ENCODE measurements at regions not wholly inside any gene's neighbourhood (a gene's known extent, or its start where the extent isn't known, plus 50 kb on each side); places are given as distances from the start of the nearest gene placed in this dataset.

DNA sequence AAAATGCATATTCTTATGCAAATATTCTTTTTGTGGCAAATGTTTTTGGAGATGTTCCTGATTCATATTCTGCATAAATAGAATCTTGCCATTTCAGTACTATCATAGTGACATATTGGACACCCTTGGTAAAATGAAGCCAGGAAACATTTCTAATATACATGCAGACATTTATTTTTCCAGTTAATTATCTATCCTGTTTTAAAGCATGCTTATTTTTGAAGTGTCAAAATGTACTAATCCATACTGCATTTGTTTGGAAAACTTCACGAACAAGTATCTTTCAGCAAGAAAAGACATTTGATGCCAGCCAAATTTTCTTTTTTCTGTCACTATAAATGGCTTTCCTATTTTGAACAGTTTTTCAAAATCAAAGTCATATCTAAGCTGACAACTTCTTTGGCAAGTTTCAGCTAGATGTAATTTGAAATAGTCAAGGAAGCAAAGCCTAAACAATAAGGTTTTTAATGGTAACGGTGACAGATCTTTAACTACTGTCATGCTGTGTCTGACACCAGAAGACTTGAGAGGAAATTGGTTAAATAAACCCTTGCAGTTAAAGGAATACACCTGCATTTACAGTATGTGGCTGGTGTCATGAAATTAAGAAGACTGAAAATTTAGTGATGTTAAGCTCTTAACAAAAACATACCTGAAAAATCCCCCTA, 284.3 kb downstream of the TLE1 start:
- ChIA-PET CTCF (no interaction called here), POLR2A (no interaction called here)
- no peak for DNase-seq (ENCODE audit: extremely low spot score)
- TF ChIP-seq CTCF (IDR thresholded peaks at IDR 0.05; ENCODE audit: control extremely low read depth, extremely low read depth, low read depth, missing control alignments): no peak

DNA sequence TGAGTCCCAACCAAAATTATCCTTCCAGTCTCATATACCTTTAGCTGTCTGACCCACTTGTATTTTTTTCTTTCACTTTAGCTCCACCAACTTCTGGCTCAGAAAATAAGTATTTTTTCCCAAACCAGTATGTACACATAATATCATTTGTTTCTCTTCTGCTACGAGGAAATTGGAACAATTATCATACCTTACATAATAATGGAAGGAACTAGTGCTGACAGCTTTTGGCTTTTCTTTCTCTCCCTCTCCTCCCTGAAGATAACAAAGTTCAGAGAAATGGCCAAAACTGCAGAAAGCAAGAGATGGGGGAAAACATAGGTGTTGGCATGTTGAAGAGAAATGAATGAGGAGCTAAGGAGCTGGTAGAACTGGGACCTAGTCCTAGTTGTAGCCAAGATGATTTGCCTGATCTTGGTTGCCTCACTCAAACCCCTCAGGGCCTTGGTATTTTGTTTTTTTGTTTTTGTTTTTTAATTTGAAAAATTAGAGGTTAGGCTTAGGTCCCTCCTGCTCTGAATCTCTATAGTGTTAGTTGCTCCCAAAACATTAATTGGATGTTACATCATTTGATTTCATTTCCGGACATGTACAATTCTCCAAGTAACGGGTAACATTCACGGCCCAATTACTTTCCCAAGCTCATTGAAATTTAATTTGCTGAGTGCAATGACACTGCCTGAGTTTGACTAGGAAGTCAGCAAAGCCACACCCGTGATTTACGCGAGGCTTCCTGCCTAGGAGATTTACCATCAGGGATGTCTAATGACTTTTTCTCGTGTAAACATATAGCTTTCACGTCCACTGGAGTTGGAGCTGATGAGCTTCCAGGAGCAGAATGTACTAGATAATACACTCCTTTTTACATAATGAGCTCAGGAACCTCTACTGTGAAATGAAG, 291.6 kb downstream of the TLE1 start:
- DNase-seq (ENCODE audit: extremely low spot score): no peak
- POLR2A ChIA-PET: no interaction called here
- TF ChIP-seq CTCF (IDR thresholded peaks at IDR 0.05; ENCODE audit: control extremely low read depth, extremely low read depth, low read depth, missing control alignments): no peak
- CTCF ChIA-PET: no interaction called here

DNA sequence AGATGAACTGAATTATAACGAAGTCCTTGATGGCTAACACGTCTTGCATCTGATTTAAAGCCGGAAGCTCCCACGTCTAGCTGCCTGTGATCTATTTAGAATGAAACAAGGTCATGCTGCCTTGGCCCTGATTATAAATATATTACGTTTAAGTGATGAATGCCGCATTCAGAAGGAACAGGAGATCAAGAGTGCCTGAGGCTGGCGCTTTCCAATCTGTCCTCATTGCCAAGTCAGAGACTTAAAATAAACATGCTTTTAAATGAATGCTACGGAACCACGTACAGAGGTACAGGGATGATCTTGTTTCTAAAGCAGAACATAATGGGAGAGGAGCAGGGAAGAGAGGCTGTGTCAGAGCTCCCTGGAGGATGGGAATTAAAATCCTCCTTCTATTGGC, 292.8 kb downstream of the TLE1 start:
- DNase-seq (ENCODE audit: extremely low spot score): no peak
- TF ChIP-seq CTCF (IDR thresholded peaks at IDR 0.05; ENCODE audit: control extremely low read depth, extremely low read depth, low read depth, missing control alignments): no peak
- CTCF ChIA-PET: no interaction called here
- POLR2A ChIA-PET: no interaction called here

- POLR2A ChIA-PET: no interaction called here
- TF ChIP-seq CTCF (IDR thresholded peaks at IDR 0.05; ENCODE audit: control extremely low read depth, extremely low read depth, low read depth, missing control alignments): no peak
- no peak for DNase-seq (ENCODE audit: extremely low spot score)
- CTCF ChIA-PET: no interaction called here
Measured at GRCh38 chr9:81395676-81396054, 293.7 kb downstream of the TLE1 start.

- ChIA-PET CTCF (no interaction called here), POLR2A (no interaction called here)
- TF ChIP-seq CTCF (IDR thresholded peaks at IDR 0.05; ENCODE audit: control extremely low read depth, extremely low read depth, low read depth, missing control alignments): no peak
- no peak for DNase-seq (ENCODE audit: extremely low spot score)
Measured at GRCh38 chr9:81394881-81395675, 294.3 kb downstream of the TLE1 start.

- no peak for DNase-seq (ENCODE audit: extremely low spot score)
- ChIA-PET POLR2A (no interaction called here), CTCF (interaction anchor here (0.6 to 1.2 kb wide), 2 partner anchors 16 to 214 kb away, joined by 3 read pairs; no protein-coding TSS in a partner anchor)
- no peak for TF ChIP-seq CTCF (IDR thresholded peaks at IDR 0.05; ENCODE audit: control extremely low read depth, extremely low read depth, low read depth, missing control alignments)
Measured at GRCh38 chr9:81393985-81394811, 295.1 kb downstream of the TLE1 start.

All from GM10248 (cell line).